IPS-NIHi7 (cell line): ENCODE measurements at regions not wholly inside any gene's neighbourhood (a gene's known extent, or its start where the extent isn't known, plus 50 kb on each side); places are given as distances from the start of the nearest gene placed in this dataset.
"Not testable (repeated sequence)": the region's sequence is repeated elsewhere in the genome, so short reads cannot be mapped to it uniquely, and the experiment has no call there.

ENCODE experiments used
- DNase-seq: peaks from one replicate; pipeline ENCODE4 v3.0.0; 2012; ENCODE audit warnings: mixed read lengths; ENCODE audit errors: extremely low spot score

GRCh38 chrX:121169099-121170035, 122.0 kb downstream of the GLUD2 start:
- no peak for DNase-seq

GRCh38 chrX:121172703-121173102, 125.3 kb downstream of the GLUD2 start:
- DNase-seq = no peak

- DNase-seq = no peak
Measured at GRCh38 chrX:121179972-121180371, 132.6 kb downstream of the GLUD2 start.

DNA sequence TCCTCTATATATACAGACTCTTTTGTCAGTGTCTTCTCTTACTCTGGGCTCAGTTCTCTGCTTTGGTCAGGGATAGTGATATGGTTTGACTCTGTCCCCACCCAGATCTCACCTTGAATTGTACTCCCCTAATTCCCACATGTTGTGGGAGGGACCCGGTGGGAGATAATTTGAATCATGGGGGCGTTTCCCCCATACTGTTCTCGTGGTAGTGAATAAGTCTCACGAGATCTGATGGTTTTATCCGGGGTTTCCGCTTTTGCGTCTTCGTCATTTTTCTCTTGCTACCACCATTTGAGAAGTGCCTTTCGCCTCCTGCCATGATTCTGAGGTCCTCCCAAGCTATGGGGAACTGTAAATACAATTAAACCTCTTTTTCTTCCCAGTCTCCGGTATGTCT, 144.4 kb downstream of the GLUD2 start:
- DNase-seq = no peak

DNA sequence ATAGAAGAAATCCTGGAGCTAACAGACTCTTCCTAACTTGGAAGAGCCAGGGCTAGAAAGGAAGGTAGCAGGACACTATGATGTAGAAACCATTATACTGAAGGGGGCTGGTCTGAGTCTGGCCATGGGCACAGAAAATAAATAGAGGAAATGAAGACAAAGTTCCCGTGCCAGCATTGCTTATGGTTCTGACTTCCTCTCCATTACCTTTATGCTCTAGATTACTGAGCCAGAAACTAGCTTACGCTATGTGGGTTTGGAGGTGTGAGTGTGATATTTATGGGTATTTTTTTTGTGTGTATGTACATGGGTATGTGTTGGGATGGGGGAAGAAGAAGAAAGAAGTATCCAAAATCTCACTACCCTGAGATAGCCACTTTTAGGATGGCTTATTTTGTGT, 148.3 kb downstream of the GLUD2 start:
- no peak for DNase-seq

DNA sequence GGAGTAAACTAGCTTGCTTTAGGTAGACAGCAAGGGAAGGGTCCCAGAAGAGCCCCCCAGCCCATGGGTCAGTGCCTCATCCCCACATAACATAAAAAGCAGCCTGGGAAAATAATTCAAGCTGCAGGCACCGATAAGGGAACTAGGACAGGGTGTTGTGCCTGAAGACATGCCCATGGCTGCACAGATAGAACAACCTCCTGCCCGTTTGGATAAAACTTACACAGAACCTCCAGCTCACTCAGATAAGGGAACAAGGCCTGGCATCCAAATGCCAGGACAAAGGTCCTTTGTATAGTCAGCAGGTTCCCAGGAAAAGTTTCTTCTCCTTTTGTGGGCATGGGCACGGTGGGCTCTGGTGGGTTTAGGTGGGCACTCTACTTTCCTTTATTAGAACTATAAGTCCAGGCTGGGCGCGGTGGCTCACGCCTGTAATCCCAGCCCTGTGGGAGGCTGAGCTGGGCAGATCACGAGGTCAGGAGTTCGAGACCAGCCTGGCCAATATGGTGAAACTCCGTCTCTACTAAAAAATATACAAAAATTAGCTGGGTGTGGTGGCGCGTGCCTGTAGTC, 149.5 kb downstream of the GLUD2 start:
- DNase-seq = not testable (repeated sequence)

DNA sequence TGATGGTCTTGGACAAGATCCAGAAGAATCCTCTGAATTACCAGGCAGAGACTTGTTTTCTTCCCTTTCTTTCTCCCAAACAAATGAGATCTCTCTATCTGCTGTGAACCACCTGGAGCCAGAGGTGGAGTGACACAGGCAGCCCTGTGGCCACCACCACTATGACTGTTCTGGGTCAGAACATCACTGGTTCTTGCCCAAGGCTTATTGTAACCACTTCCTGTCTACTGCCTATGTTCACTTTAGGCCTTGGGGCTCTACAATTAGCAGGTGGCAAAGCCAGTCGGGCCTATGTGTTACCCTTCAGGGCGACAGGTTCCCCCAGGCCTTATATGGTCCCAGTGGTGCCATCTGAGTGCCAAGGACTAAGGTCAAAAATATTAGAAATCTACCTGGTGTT, 161.2 kb downstream of the GLUD2 start:
- no peak for DNase-seq

GRCh38 chrX:121216641-121217374, 169.4 kb downstream of the GLUD2 start:
- no peak for DNase-seq

DNA sequence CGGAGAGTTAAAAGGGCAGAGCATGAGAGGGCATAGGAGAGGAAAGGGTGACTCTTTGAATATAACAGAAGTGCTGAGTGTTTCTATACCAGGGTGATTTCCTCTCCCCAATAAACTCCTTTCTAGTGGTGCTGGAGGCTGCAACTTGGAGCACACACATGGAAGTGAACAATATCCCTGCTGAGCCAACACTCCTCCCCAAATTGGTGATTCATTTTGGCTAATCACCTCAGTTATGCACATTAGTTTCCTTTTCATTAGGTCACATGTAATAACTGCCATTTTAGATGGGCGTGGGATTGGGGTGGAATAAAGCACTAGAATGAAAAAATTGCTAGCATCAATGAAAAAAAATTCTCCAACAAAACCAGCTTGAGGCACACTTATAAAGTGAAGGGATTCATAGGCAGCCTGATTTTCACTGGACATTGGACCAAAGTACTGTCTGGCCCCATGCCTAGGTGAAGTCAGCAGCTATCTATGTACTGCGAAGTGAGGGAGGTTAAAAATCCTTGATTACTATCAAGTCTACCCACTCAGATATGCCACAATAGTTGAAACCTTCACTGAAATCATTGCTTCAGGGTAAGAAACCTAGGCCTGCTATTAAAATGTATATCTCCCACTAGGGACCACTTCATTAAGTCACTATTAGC, 174.0 kb downstream of the GLUD2 start:
- no peak for DNase-seq

DNA sequence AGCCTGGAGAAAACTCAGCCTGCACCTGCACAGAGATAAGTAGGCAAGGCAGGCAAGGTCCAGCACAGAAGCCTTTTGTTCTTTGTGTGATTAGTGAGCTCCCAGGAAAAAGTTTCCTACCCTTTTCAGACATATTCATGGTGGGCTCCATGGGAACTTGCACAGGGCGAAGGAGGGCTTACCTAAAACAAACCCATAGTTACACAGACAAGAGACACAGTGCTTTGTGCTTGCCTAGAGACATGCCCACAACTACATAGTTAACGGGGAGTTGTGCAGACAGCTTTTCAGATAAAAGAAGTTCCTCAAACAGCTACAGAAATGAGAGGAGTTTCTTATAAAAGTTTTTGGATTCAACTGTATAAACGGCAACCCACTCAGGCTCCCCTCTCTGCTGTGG, 180.5 kb downstream of the GLUD2 start:
- DNase-seq = no peak

- no peak for DNase-seq
Measured at GRCh38 chrX:121231566-121232358, 184.4 kb downstream of the GLUD2 start.

DNA sequence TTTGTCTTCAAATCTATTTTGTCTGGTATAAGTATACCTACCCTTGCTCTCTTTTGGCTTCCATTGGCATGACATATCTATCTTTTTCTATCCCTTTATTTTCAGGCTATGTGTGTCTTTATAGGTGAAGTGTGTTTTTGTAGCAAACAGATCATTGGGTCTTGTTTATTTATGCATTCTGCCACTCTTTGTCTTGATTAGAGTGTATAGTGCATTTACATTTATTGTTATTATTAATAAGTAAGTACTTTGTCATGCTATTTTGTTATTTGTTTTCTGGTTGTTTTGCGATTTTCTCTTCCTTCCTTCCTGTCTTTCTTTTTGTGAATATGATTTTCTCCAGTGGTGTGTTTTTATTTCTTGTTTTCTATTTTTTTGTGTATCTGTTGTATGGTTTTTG, 188.6 kb downstream of the GLUD2 start:
- DNase-seq = no peak

DNA sequence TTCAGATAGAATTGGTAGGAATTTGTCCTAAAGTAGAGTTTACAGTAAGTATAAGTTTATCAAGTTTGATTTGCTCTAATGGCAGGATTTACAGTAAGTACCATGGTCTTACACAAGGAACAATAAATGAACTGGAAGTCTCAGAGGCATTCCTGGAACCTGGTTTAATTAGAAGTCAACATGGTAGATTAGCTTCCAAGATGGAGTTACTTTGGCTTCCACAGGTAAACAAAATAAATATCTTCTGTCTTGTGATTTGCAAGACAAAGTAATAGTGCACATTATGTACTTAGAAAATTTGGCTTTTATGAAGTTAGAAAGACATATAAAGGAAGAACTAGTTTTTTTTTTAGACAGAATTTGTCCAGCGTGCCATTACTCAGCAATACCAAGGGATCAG, 190.7 kb downstream of the GLUD2 start:
- DNase-seq = no peak

DNA sequence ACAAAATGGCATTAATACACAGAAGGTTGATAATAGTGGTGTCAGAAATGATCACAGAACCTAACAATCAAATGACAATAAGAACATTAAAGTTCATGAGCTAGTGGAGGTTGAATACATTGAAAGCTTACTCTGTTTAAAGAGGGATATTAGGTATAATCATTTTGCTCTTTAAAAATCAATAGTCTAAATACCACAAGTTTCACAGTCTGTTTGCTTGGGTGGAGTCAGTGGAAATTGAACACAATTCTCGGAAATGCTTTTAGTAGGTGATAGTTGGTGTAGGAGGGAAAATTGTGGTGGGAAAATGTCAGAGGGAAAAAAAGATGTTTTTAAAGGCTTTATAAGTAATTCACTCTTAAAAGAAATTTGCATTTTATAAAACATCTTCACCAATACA, 197.1 kb downstream of the GLUD2 start:
- DNase-seq = no peak

DNA sequence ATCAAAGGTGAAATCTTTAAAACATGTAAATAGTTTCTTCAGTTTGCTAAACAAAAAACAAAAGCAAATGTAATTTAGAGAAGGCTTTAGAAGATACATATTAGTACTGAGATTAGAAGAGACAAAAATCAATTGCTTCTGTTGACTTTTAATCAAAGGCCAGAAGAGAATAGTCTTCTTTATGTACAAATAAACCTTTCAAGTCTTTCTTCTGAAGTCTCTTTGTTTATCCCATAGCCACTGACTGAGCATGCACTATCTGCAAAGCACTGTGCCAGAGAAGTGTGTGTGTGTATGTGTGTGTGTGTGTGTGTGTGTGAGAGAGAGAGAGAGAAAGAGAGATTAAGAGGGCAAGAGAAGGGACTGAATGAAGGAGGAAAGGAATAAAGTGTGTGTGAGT, 198.4 kb downstream of the GLUD2 start:
- no peak for DNase-seq

- peak; percentile 26 for DNase-seq
Measured at GRCh38 chrX:121254336-121254735, 206.9 kb downstream of the GLUD2 start.

- DNase-seq = no peak
Measured at GRCh38 chrX:121256647-121257046, 209.2 kb downstream of the GLUD2 start.

DNA sequence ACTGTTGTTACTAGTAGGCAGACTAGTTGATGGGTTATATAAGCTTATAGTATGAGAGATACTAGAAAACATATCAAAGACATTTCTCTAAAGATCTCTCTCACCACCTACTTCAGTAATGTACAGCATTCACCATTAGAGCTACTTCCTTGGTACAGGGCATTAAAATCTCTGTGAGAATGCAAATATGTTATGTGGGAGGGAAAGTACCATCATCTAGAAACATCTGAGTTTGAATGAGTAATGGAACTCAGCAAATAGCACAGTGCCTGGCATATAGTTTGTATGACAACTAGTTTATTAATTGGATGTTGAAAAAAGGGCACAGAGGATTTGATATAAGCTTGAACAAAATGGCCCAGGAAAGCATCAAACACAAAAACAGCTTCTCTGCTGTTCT, 211.1 kb downstream of the GLUD2 start:
- DNase-seq = no peak

DNA sequence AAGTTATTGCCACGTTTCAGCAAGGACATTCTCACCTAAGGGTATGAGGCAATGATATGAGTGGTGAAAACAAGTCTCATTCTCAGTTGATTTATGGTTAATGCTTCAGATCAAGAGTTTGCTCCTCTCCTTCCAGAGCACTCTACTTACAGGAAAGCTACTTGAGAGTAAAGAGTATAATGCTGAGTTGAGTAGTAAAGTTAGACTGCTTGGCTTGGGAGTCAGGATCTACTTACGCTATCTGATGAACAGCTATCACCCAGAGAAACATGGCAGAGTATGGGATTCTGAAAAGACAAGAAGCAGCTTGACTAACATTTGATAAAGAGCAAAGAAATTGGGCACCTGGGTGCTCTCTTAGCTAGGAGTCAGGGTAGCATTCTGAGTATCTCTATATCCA, 211.8 kb downstream of the GLUD2 start:
- no peak for DNase-seq

- DNase-seq = no peak
Measured at GRCh38 chrX:121260596-121261240, 213.3 kb downstream of the GLUD2 start.

- DNase-seq = no peak
Measured at GRCh38 chrX:121283921-121284320, 236.5 kb downstream of the GLUD2 start.
